ENCODE measurements at regions not wholly inside any gene's neighbourhood (a gene's known extent, or its start where the extent isn't known, plus 50 kb on each side); places are given as distances from the start of the nearest gene placed in this dataset.

DNA sequence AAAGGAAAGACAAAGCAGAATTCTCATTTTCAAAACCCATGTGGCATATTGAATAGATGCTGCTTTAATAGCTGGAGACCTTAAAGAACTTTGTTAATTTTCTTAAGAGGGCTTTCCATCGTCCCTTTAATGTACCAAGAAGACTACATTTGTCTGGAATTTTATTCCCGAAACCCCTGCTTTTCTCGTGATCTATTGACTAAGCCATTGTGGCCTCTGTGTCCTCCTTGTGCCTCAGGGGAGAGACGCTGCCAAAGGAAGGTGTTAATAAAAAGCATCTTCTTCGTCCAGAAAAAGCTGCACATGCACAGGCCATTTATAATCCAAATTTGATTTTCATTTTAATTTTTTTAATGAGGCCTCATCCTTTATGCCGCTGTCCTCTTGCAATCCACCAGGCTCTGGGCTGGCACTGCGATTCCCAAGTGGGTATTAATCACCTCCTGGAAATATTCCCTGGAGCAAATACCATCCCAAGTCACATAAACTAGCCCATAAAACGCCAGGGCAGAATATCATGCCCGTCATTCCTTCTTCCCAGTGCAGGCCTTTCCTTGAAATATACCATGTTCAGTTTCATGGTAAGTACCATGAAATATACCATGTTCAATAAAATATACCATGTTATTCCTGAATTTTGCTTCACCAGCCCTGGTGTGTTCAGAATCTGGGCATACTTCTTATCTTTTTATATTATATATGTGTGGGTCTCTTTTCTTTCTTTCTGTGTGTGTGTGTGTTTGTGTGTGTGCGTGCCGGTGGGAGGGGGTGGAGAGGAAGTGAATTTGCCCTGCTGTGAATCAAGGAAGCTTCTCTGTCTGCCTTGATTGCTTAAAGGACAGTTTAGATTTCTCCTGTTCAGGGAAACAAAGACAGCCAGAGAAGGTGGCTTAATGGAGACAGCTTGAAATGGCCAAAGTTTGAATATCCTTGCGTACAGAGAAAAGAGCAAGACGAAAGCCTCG lies 147.6 kb downstream of the PHETA1 start:
- DNase-seq, result no peak

DNA sequence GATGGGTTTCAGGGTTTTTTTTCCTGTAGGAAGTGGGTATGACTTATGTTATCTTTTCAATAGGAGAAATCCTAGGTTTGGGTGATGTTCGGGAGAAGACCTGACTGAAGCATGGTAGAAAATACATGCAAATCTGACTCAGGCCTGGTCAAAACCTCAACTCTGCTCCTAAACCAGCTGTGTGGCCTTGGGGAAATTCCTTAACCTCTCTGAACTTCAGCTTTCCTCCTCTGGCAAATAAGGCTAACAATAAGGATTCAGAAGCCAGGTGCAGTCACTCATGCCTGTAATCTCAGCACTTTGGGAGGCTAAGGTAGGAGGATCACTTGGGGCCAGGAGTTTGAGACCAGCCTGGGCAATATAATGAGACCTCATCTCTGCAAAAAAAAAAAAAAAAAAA lies 148.5 kb downstream of the PHETA1 start:
- no peak for DNase-seq

DNA sequence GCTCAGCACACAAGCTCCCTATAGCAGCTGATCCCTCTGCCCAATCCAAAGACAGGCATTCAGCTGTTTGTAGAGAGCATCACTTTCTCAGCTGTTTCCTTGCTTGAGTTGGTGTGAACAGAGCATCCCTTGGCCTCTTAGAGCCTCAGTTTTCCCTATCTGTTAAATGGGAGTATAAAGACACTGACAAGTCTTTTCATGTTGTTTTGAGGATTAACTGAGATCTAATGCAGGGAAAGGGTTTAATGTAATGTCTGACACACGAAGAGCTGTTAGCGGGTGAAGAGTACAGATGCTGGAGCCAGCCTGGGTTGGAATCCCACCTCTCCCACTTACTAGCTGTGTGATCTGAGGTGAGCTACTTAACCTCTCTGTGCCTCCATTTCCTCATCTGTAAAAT lies 149.5 kb downstream of the PHETA1 start:
- no peak for DNase-seq

DNA sequence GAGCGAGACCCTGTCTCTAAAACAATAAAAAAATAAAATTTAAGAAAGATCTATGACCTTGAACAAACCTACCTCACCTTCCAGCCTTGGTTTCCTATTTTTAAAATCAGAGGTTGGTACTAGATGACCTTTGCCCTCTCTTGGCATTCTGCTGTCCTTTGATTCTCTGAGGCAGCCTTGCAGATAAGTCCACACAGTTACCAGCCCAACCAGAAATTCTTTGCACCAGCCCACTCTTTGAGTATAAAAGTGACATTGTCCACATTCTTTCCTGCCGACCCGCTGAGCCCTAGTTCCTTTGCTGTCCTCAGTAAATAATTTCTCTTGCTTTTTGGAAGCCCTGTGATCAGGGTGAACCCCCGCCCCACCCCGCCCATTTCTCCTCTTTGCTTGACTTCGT lies 150.4 kb downstream of the PHETA1 start:
- DNase-seq, result no peak

DNA sequence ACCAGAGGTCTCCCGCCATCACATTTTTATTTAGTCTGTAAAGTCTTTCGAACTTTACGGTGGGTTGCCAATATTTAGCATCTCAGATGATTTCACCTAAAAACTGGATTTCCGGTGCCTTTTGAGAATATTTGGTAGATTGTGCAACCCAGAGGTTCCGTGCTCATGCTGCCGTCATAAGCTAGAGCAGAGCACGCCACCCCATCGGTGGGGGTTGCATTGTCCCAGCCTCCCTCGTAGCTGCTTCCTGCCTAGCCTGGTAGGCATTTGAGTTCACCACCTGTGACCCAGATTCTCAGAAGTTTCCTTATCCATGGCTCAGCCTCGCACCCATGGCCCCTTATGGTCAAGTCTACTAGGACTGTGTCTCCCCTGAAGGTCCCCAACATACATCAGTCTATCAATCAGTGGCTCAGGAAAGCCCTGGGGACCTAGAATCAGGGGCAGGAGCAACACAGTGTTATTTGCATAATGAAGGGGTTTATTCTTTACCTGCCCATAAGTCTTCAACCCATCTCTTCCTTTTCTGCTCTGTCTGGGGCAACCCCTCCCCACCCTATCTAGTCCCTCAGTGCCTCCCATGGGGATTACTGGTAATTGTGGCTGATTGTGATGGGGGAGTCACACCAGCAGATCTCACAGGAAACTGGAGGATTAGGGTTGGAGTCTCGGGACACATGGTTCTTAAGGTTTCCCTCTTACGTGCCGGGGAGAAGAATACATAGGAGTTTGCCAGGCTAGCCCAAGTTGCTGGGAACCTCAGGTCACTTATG lies 152.3 kb downstream of the PHETA1 start:
- DNase-seq, result no peak

DNA sequence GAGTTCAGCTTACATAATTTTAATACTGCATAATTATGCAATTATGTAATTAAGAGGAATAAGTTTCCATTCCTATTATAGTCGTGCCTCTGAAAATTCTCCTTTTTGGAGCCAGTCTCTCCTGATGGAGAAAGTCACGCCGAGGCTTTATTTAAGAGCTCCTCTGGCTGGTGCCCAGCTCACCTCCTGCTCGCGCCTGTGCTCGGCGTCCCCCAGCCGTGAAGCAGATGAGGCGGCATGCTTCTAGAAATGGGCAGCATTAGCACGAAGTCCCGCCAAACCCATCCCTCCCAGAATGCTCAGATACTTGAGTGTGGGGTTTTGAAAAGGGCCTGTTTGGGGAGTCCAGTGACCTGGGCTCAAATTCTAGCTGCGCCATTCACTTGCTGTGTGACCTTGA lies 153.0 kb downstream of the PHETA1 start:
- DNase-seq, result no peak

DNA sequence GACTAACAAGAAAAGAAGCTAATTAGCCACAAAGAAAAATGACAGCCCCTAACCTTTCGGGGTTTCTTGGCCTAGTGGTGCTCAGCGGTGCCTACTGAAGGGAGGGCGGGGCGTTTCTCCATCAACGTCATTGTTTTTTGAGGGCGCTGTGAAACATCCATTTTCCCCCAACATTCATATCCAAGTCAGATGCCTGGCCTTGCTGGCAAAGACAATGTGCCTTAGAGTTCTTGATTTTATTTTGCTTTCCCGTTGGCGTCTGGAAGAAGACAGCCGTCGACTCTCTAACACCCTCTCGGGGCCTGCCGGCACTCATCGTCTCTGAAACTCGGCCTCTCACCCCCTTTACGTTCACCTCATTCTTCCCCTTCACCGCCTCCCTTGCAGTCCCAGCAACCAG lies 154.5 kb downstream of the PHETA1 start:
- no peak for DNase-seq

DNA sequence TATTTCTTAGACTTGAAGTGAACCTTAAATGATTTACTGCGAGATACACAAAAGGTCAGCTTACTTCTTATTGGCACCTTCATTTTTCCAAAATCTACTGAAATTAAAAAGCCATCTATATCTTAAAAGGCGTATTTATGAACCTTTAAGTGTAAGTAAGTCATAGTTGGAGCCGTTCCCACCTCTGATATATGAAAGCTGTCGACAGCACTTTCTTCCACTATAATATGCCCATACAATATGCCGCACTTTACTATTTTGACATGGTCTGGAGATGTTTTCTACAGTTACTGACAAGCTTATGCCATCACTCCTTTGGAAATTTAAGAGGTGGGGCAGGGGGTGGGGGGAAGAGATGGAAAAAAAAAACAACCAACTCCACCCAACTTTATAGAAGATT lies 155.3 kb downstream of the PHETA1 start:
- DNase-seq, result no peak

DNA sequence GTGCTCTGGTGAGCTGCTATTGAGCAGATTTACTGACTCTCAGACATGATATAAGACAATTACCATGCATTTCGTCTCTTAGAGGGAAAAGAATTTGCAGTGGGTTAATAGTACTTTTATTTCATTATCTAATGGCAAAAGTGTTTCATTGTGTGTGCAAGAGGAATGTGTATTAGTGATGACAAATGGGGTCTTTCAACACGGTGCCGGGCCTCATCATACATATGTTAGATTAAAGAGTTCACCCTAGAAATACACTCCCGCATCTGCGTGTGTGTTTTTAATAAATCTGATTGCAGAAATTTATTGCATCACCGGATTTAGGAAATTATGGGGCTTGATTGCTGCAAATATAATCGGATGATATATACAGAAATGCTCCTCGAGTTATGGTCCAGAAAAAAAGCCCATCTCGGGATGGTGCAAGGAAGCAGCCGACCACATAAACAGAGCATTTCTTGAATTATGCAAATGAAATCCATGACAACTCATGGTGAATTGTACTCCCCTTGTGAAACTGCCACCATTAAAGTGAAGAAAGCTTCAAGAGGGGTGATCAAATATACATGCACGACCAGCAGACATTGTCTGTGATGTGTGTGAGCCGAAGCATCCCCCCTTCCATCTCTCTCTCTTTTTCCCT lies 156.0 kb downstream of the PHETA1 start:
- no peak for DNase-seq

DNA sequence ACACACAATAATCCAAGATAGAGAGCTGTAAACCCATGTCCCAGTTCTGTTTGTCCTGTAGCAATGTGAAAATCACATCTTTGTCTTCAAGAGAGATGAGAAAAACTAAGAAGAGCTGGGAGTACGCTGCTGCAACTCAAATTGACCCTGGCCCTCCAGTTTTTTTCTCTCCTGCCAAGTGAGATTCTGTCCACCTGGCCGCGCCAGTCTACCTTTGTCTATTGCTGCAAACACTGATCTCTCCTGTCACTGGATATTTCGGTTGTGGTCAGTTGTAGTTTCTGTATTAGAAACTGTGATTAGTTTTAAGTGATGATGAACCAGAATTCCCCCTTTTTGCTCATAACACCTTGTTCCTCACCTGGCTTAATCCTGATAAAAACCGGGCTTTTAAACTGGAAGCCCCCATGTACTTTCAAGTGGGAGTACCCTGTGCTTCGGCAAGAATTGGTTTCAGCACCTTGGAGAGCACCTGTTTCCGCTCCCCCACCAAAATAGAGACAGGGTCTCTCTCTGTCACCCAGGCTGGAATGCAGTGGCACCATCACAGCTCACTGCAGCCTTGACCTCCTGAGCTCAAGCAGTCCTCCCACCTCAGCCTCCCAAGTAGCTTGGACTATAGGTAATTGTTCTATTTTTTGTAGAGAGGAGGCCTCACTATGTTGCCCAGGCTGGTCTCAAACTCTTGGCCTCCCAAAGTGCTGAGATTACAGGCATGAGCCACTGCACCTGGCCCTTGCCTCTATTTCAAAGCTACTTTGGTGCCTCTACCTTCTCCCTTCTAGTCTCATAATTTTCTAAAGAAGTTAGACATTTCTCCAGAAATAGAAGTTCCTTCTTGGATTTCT lies 156.8 kb downstream of the PHETA1 start:
- no peak for DNase-seq

DNA sequence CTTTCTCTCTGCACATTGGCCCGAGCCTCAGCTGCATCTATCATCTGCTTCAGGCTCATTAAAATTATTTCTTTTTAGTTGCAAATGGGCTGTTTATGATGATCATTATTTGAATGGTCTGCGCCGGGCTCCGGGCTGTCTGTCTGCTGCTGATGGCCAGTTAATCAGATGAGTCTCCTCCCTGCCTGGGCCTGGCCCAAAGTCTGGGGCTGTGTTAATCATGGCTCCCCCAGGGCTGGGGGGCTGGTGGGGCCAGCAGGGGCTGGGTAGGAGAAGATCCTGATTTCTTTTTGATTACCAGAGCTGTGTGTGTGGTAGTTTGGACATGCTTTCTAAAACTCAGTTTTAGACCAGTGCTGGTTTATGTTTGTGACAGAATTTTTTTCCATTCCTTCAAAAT lies 159.1 kb downstream of the PHETA1 start:
- DNase-seq, result no peak

DNA sequence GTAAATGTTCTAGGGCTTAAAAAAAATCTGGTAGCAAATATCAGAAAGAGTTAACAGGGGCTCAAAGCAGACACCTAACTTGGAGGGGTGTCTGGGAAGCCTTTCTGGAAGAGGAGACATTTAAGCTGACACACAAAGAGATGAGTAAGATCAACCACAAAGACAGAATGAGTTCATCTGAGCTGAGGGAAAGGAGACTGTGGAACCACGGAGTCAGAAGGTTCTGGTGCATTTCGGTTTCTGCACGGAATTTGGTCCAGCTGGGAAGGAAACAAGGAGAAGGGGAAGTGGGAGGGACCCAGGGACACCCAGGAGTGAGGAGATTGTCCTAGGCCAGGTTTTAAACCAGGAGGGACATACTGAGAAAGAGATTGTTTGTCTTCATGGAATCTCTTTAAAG lies 161.1 kb downstream of the PHETA1 start:
- no peak for DNase-seq

DNA sequence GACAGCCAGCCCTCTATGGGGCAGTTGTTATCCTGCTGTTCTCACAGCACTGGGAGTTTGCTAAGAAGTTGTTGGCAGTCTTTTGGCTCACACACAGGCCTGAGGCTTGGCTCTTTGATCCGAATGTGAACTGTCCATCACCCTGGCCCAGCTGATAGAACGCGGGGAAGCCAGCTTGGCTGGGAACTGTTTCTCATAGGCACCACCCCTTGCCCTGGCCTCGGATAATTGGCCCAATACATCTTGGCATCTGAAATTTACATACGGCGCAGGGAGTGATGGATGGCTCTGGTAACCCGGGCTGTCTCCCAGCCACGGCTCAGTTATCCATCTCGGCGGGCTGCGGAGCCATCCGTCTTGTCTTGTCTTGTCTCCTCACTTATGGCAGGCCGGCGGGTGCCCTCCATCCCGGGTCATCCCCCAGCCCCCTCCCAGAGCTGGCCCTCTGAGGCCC lies 164.1 kb downstream of the PHETA1 start:
- DNase-seq, result no peak

DNA sequence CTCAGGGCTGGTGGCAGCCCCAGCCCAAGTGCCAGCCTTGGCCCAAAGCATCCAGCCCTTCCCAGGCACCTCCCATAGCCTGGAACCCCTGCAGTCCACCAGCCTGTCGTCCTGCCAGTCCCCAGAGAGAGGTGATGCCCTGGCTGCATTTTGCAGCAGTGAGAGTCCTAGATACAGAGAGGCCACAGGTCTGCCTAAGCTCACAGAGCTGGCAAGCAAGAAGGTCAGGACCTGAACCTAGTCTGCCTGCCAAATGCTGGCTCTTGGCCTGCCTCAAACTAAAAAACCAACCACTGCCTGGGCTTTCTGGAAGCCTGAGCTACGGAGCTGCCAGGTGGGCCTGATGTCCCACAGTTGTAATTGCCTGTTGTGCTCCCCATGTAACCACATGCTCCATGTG lies 164.9 kb downstream of the PHETA1 start:
- no peak for DNase-seq

DNA sequence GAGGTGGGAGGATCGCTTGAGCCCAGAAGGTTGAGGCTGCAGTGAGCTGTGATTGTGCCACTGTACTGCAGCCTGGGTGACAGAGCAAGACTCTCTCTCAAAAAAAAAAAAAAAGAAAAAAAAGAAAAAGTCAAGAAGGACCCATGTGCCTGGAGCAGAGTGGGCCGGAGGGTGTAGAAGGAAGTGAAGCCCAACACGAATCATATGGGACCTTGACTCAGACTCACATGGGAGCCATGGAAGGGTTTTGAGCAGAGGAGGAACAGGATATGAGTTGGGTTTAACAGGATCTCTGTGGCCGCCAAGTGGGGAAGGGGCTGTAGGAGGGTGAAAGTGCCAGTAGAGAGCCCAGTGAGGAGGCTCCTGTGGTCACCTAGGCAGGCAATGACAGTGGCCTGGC lies 165.4 kb downstream of the PHETA1 start:
- DNase-seq, result no peak

DNA sequence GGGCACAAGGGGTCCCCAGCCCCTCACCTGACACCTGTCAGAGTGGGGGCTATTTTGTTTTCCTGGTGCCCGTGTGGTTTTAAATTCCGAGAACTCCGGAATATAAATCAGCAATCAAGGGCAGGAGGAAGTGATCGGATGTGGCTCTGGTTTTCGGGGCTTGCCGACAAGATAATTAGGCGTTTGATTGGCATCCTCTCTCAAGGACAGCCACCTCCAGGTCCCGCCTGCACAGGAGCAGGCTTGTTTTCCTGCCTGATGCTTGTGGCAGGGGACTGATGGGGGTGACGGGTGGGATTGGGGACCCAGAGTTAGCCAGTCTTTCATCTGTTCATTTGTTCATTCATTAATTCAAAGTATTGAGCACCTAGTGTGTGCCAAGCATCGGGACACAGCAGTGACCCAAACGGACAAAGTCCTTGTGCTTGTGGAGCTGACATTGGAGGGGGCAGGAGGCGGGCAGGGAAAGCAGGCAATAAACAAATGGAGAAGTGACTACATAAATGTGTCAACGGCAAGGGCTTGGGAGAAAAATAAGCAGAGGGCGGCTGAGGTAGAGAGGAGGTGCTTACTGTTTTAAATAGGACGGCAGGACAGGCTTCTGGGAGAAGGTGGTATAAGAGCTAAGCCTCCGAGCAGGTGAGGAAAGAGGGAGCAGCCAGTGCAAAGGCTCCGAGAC lies 166.5 kb downstream of the PHETA1 start:
- no peak for DNase-seq

DNA sequence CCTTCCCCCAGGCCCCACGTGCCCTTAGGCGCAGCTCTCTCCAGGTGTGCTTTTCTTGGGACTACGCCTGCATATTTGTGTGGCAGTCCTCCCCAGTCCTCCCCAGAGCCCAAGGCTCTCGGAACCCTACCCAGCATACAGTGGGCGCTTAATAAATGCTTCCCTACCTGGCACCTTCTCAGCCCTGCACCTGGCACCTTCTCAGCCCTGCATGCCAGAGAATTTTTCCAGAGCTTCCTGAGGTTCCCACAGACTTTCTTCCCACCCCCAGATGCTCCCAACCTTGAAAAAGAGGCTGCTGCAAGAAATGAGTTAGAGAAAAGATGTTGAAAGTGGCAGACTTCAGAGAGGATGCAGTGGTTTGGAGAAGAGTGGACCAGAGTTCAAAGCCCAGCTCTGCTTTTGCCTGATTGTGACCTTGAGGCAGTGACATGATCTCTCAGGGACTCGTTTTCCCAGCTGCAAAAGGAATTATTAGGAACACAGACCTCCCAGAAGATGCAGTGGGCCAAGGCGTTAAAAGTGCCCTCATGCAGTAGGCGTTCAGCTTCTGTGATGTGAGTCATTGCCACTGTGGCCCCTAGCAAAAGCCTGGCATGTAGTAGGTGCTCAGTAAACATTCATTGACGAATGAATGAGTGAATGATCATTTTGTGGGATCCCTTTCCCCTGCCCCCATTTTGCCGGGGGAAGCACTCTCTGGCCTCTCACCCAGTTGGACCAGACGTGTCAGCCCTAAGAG lies 167.2 kb downstream of the PHETA1 start:
- DNase-seq, result no peak

DNA sequence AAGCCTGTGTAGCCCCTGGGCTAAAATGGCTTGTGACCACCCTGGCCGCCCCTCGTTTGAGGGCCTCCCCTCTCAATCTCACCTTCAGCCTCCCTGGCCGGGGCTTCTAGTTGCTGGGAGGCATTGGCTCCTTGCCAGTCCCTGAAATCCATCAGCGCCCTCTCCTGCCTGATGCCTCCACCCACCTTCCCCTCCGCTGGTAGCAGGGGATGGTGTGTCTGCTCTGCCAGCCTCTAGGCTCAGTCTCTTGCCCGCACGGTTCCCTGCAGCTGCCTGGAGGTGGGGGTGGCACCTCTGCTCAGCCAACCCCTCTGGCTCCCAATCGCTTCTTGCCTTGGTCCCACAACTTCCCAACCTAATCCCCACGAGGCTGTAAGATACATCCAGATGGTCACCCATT lies 167.9 kb downstream of the PHETA1 start:
- no peak for DNase-seq

DNA sequence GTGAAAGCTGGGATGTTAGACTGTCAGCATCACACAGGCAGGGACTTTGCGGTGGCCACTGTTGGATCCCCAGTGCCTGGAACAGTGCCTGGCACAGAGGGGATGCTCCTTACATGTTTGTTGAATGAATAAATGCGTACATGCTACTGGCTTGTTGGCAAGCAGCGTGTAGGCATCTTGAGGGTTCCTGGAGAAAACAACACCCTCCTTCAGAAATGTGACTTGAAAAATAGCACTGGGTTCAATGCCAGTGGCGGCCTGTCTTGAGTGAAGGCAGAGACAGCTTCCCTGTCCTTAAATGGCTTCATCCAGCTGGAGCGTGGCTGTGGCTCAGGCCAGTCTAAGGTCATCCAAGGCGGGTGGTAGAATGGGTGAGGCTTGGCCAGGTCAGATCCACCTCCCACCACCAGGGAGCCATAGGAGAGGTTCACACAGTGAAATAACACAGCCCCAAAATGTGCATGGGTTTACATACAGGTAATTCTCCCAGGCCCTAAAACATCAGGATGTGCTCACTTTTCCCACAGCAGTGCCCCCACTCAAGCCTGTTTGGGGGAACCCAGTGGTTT lies 171.4 kb downstream of the PHETA1 start:
- DNase-seq, result no peak

DNA sequence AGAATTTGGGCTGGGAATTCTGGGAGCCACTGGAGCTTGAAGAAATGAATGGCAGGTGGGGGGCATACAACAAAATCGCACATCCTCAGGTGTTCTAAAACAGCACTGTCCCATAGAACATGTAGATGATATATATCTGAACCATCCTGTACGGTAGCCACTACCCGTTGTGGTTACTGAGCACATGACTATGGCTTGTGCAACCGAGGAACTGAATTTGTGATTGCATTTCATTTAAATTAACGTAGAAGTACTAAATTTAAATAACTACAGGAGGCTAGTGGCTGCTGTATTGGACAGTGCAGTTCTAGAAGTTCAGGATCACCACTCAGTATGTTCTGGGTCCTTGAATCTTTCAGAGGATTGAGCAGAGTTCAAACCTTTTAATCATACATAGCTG lies 172.4 kb downstream of the PHETA1 start:
- no peak for DNase-seq

DNA sequence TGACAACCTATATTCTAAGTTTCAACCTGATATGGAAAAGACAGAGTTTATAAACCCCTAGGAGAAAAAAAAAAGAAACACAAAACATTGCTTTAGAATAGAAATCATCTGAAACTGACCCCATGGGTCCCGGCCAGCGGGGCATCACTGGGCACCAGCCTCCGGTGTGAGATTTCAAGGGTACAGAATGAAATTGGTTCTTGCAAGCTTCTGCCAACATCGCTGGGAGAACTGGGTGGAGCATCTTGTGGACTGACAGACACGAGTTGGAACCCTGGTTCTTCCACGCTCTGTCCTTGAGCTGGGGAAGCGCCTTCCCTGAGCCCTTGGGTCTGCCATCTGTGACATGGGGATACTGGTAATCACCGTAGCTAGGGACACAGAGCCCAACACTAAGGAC lies 173.6 kb downstream of the PHETA1 start:
- DNase-seq, result no peak
